ENCODE measurements at regions not wholly inside any gene's neighbourhood (a gene's known extent, or its start where the extent isn't known, plus 50 kb on each side); places are given as distances from the start of the nearest gene placed in this dataset.

DNA sequence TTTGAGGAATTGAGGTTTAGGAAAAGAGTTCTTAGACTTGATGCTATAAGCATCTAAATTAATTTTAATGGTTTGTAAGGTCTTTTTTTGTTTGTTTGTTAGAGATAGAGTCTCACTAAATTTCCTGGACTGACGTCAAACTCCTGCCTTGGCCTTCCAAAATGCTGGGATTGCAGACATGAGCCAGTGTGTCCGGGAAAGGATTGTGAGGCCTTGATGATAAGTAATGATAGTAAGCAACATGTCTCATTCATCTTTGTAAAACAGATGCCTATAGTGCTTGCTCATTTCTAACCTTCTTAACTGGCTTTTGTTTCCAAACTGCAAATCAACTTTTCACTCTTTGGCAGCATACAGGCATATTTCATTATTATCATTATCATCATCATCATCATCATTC is 176.0 kb upstream of the KCND2 start:
- TF ChIP-seq, protein P1, sequence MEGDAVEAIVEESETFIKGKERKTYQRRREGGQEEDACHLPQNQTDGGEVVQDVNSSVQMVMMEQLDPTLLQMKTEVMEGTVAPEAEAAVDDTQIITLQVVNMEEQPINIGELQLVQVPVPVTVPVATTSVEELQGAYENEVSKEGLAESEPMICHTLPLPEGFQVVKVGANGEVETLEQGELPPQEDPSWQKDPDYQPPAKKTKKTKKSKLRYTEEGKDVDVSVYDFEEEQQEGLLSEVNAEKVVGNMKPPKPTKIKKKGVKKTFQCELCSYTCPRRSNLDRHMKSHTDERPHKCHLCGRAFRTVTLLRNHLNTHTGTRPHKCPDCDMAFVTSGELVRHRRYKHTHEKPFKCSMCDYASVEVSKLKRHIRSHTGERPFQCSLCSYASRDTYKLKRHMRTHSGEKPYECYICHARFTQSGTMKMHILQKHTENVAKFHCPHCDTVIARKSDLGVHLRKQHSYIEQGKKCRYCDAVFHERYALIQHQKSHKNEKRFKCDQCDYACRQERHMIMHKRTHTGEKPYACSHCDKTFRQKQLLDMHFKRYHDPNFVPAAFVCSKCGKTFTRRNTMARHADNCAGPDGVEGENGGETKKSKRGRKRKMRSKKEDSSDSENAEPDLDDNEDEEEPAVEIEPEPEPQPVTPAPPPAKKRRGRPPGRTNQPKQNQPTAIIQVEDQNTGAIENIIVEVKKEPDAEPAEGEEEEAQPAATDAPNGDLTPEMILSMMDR (IDR thresholded peaks at IDR 0.05; ENCODE audit: low read depth, low read length, missing input control): no peak
- no peak for TF ChIP-seq GABPA (IDR thresholded peaks at IDR 0.05 in 1 of 2, conservative IDR thresholded peaks at IDR 0.05 in 1 of 2)
- no peak for TF ChIP-seq YY1 (IDR thresholded peaks at IDR 0.05)
- TF ChIP-seq, protein P2, sequence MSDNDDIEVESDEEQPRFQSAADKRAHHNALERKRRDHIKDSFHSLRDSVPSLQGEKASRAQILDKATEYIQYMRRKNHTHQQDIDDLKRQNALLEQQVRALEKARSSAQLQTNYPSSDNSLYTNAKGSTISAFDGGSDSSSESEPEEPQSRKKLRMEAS (IDR thresholded peaks at IDR 0.05): no peak
- TF ChIP-seq, protein P3, sequence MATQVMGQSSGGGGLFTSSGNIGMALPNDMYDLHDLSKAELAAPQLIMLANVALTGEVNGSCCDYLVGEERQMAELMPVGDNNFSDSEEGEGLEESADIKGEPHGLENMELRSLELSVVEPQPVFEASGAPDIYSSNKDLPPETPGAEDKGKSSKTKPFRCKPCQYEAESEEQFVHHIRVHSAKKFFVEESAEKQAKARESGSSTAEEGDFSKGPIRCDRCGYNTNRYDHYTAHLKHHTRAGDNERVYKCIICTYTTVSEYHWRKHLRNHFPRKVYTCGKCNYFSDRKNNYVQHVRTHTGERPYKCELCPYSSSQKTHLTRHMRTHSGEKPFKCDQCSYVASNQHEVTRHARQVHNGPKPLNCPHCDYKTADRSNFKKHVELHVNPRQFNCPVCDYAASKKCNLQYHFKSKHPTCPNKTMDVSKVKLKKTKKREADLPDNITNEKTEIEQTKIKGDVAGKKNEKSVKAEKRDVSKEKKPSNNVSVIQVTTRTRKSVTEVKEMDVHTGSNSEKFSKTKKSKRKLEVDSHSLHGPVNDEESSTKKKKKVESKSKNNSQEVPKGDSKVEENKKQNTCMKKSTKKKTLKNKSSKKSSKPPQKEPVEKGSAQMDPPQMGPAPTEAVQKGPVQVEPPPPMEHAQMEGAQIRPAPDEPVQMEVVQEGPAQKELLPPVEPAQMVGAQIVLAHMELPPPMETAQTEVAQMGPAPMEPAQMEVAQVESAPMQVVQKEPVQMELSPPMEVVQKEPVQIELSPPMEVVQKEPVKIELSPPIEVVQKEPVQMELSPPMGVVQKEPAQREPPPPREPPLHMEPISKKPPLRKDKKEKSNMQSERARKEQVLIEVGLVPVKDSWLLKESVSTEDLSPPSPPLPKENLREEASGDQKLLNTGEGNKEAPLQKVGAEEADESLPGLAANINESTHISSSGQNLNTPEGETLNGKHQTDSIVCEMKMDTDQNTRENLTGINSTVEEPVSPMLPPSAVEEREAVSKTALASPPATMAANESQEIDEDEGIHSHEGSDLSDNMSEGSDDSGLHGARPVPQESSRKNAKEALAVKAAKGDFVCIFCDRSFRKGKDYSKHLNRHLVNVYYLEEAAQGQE (IDR thresholded peaks at IDR 0.05): no peak
- TF ChIP-seq, protein P4, sequence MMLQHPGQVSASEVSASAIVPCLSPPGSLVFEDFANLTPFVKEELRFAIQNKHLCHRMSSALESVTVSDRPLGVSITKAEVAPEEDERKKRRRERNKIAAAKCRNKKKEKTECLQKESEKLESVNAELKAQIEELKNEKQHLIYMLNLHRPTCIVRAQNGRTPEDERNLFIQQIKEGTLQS (IDR thresholded peaks at IDR 0.05): no peak
- no peak for TF ChIP-seq FOXA1 (IDR thresholded peaks at IDR 0.05)
- TF ChIP-seq, protein P5, sequence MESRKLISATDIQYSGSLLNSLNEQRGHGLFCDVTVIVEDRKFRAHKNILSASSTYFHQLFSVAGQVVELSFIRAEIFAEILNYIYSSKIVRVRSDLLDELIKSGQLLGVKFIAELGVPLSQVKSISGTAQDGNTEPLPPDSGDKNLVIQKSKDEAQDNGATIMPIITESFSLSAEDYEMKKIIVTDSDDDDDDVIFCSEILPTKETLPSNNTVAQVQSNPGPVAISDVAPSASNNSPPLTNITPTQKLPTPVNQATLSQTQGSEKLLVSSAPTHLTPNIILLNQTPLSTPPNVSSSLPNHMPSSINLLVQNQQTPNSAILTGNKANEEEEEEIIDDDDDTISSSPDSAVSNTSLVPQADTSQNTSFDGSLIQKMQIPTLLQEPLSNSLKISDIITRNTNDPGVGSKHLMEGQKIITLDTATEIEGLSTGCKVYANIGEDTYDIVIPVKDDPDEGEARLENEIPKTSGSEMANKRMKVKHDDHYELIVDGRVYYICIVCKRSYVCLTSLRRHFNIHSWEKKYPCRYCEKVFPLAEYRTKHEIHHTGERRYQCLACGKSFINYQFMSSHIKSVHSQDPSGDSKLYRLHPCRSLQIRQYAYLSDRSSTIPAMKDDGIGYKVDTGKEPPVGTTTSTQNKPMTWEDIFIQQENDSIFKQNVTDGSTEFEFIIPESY (IDR thresholded peaks at IDR 0.05): no peak
- TF ChIP-seq FOXA2 (IDR thresholded peaks at IDR 0.05): no peak
- no peak for TF ChIP-seq EGR1 (IDR thresholded peaks at IDR 0.05; ENCODE audit: low read depth in 2 of 2)

Data from liver (tissue), 3 donors.